ENCODE measurements at regions not wholly inside any gene's neighbourhood (a gene's known extent, or its start where the extent isn't known, plus 50 kb on each side); places are given as distances from the start of the nearest gene placed in this dataset.

DNA sequence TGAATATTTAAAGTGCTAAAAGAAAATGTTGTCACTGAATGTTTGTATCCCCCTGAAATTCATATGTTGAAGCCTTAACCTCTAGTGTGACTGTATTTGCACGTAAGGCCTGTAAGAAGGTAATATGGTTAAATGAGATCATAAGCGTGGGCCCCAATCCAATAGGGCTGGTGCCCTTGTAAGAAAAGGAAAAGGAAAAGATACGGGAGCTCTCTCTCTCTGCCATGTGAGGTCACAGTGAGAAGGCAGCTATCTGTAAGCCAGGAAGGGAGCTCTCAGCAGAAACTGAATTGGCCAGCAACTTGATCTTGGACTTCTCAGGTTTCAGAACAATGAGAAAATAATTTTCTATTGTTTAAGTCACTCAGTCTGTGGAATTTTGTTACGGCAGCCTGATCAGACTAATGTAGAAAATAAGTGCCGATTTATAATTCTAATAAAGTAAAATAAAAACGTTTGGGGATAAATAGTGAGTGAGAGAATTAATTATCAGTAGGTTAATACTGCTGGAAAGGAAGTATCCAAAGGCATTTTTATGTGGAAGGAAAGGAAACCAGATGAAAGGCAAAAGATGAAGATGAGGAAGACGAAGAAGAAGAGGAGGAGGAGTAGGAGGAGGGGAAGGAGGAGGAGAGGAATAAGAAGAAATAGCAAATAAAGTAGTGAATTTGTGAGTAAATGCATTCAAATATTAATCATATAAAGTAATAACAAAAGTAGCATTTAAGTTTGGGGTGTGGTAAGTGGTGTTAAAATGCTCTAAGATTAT lies 188.5 kb upstream of the KRR1 start (continued):
- TF ChIP-seq, protein P1, sequence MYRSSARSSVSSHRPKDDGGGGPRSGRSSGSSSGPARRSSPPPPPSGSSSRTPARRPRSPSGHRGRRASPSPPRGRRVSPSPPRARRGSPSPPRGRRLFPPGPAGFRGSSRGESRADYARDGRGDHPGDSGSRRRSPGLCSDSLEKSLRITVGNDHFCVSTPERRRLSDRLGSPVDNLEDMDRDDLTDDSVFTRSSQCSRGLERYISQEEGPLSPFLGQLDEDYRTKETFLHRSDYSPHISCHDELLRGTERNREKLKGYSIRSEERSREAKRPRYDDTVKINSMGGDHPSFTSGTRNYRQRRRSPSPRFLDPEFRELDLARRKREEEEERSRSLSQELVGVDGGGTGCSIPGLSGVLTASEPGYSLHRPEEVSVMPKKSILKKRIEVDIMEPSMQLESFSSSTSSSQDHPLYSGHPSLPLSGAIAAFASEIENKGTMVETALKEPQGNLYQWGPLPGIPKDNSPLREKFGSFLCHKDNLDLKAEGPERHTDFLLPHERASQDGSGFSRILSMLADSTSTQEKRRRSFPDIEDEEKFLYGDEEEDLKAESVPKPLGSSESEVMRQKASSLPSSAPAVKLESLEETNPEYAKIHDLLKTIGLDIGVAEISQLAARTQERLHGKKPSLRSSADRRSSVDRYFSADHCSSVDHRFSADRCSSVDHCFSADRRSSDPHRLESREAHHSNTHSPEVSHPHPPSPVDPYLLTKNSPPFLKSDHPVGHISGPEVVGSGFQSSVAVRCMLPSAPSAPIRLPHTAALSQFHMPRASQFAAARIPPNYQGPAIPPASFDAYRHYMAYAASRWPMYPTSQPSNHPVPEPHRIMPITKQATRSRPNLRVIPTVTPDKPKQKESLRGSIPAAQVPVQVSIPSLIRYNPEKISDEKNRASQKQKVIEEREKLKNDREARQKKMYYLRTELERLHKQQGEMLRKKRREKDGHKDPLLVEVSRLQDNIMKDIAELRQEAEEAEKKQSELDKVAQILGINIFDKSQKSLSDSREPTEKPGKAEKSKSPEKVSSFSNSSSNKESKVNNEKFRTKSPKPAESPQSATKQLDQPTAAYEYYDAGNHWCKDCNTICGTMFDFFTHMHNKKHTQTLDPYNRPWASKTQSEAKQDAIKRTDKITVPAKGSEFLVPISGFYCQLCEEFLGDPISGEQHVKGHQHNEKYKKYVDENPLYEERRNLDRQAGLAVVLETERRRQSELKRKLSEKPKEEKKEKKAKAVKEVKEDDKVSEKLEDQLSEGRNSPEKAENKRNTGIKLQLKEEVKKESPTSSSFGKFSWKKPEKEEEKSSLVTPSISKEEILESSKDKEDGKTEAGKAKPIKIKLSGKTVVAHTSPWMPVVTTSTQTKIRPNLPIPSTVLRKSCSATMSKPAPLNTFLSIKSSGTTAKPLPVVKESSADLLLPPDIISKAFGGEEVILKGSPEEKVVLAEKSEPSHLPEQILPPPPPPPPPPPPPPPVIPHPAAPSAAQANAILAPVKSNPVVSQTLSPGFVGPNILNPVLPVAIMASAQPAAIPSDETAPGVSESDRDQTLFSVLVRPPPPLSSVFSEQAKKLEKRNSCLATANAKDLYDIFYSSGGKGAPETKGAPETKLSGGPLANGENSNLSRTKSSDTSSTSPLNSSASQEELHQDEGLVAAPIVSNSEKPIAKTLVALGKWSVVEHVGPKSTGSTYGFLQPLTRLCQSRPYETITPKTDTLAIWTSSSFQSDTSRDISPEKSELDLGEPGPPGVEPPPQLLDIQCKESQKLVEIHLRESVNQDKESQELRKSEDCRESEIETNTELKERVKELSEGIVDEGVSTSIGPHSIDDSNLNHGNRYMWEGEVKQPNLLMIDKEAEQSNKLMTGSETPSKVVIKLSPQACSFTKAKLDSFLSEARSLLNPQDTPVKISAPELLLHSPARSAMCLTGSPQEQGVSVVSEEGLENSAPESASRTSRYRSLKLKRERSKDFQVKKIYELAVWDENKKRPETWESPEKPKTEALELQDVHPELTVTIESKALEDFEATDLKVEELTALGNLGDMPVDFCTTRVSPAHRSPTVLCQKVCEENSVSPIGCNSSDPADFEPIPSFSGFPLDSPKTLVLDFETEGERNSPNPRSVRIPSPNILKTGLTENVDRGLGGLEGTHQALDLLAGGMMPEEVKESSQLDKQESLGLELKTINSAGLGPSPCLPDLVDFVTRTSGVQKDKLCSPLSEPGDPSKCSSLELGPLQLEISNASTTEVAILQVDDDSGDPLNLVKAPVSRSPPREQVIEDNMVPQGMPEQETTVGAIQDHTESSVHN (IDR thresholded peaks at IDR 0.05; ENCODE audit: borderline replicate concordance in 1 of 2, low read depth in 1 of 2): no peak
- TF ChIP-seq ZNF583 (CRISPR knock-in tag; IDR thresholded peaks at IDR 0.05) (0 out of 2 replicates have a peak, but pooled peaks have one; percentile 36), SOX6 (IDR thresholded peaks at IDR 0.05) (peak; percentile 46; the same call in 1 of the 2 replicates), SMARCE1 (IDR thresholded peaks at IDR 0.05) (0 out of 2 replicates have a peak, but pooled peaks have one; percentile 11)
